NT2/D1 (cell line): ENCODE measurements at regions not wholly inside any gene's neighbourhood (a gene's known extent, or its start where the extent isn't known, plus 50 kb on each side); places are given as distances from the start of the nearest gene placed in this dataset.

Source experiments
- SUZ12 ChIP-seq: IDR thresholded peaks from 2 replicates; pipeline ENCODE4 v1.6.1; 2011; ENCODE audit not compliant: insufficient read length, insufficient read depth; ENCODE audit errors: extremely low read depth
- YY1 ChIP-seq: IDR thresholded peaks from 2 replicates; pipeline ENCODE4 v1.6.1; 2011; ENCODE audit not compliant: insufficient read length, insufficient read depth
- ZNF274 ChIP-seq: IDR thresholded peaks from 2 replicates; pipeline ENCODE4 v1.6.1; 2011; ENCODE audit warnings: mild to moderate bottlenecking, low read depth, low read length

DNA sequence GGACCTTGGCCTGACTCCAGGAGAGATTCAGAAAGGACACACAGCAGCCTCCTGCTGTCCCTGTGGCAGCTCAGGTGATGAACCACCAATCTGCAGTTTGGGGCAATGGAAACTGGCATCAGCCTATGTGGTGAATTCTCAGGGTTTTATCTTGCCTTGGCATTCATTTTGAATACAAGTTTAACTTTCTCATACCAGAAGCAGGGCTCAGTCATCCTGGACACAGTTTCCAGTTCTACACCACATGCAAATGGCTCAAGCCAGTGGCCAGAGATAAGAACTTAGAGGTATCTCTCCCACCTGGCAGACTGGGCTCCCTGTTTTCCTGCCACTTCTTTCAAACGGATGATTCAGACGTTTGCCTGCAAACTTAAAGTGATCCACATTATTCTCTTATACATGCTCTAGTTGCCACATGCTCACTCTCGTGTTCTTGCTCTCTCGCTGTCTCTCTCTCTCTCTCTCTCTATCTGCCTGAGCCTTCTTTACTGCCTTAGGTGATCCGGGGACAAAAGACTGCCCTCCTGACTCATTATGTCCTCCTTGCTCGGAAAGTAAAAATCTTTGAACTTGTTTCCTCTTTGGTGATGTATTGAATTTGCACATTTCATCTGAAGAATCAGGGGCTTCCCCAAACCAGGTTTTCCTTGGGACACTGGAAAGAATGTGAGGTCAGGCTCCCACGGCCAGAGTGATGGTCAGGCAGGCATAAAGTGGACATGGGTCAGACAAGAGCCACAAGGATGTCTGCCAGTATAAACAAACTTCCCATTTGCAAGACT lies 99.6 kb upstream of the STT3B start:
- TF ChIP-seq ZNF274 (no peak), YY1 (no peak), SUZ12 (no peak)
